Activated naive CD8-positive, alpha-beta T cell treated with anti-CD3 and anti-CD28 coated beads, Interleukin-2, amount 50 U/mL, for 24 hours (primary cell): ENCODE measurements at regions not wholly inside any gene's neighbourhood (a gene's known extent, or its start where the extent isn't known, plus 50 kb on each side); places are given as distances from the start of the nearest gene placed in this dataset.

Experiments
- ATAC-seq: fragments of 150-1000 bp; cut with Tn5 transposase; one replicate; pipeline ENCODE4 v1.10.0; 2021
- DNase-seq: peaks from one replicate; pipeline ENCODE4 v3.0.0; 2021
- H3K27ac Mint-ChIP-seq: one replicate; pipeline ENCODE4 v1.8.0; 2021; ENCODE audit warnings: mild to moderate bottlenecking, mixed read lengths
- H3K27me3 Mint-ChIP-seq: one replicate; pipeline ENCODE4 v1.8.0; 2021; ENCODE audit warnings: mixed read lengths
- H3K36me3 Mint-ChIP-seq: one replicate; pipeline ENCODE4 v1.8.0; 2021; ENCODE audit warnings: low read depth, mixed read lengths
- H3K4me1 Mint-ChIP-seq: one replicate; pipeline ENCODE4 v1.8.0; 2021; ENCODE audit warnings: mixed read lengths
- H3K4me3 Mint-ChIP-seq: one replicate; pipeline ENCODE4 v1.8.0; 2021; ENCODE audit warnings: mild to moderate bottlenecking, moderate library complexity, mixed read lengths
- H3K9me3 Mint-ChIP-seq: one replicate; pipeline ENCODE4 v1.8.0; 2021; ENCODE audit warnings: mixed read lengths

DNA sequence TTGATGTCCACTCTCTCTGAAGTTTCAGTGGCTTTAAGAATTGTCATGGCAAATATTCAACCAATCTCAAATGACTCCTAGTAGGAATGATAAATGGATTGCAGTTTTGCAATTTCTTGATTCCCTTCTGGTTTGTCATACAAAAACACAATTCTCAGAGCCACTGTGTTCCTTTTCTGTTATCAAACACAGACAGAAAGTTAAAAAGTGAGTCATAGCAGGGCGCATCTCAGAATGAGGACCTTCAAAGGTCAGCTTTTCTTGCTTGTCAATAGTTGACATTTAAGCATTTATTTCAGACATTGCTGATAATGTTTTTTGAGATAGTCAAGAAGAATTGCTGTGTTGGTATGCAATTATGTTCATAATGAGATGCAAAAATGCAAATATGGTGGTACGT, 405.9 kb downstream of the NR2F2 start:
- no peak overlapping the region for H3K4me3 Mint-ChIP-seq
- no peaks in the 10 kb centered on the region for H3K36me3 Mint-ChIP-seq
- DNase-seq = no peak
- peaks cover 3% of the 10 kb centered on the region for H3K9me3 Mint-ChIP-seq
- ATAC-seq = no peak
- H3K27ac Mint-ChIP-seq = no peak overlapping the region
- no peaks in the 10 kb centered on the region for H3K27me3 Mint-ChIP-seq
- H3K4me1 Mint-ChIP-seq = no peaks in the 10 kb centered on the region

DNA sequence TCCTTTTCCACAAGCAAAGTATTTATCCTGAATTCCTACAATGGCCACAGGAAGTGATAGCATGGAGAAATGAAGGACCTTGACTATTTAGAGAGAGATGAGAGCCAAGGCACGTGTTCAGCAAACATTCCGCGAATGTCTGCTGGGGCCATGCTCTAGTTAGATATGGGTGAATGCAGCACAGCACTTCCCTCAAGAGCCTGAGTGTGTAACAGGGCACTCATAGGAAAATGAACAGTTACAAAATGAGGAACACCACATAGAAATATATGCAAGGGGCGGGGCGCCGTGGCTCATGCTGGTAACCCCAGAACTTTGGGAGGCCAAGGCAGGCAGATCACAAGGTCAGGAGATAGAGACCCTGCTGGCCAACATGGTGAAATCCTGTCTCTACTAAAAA, 406.9 kb downstream of the NR2F2 start:
- H3K4me3 Mint-ChIP-seq = no peak overlapping the region
- ATAC-seq (no peak), DNase-seq (no peak)
- H3K4me1 Mint-ChIP-seq = no peaks in the 10 kb centered on the region
- H3K36me3 Mint-ChIP-seq = no peaks in the 10 kb centered on the region
- peaks cover 3% of the 10 kb centered on the region for H3K9me3 Mint-ChIP-seq
- no peaks in the 10 kb centered on the region for H3K27me3 Mint-ChIP-seq
- H3K27ac Mint-ChIP-seq = no peak overlapping the region

- Mint-ChIP-seq H3K27ac (no peak overlapping the region), H3K27me3 (no peaks in the 10 kb centered on the region), H3K4me1 (no peaks in the 10 kb centered on the region), H3K4me3 (no peak overlapping the region), H3K9me3 (no peaks in the 10 kb centered on the region), H3K36me3 (no peaks in the 10 kb centered on the region)
- ATAC-seq = no peak
- DNase-seq = no peak
Observed at GRCh38 chr15:96746665-96747064, 416.2 kb downstream of the NR2F2 start.

DNA sequence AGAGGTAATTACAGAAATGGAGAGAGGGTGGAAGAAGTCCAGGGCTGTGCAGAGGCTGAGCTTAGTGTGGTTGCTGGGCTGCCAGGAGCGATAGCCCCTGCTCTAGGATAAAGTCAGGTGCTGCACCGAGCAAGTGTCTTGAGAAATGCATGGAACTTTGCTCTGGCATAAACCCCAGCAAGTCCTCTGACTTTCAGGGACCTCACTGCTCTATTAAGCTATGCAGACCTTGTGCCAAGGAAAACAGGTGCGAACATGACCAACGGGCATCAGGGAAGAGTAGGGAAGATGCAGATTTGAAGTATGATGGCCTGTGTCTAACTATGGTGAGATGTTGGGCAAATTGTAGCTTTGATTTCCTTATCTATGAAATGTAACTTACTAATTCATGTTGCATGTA, 416.8 kb downstream of the NR2F2 start:
- DNase-seq = no peak
- ATAC-seq = no peak
- Mint-ChIP-seq H3K36me3 (no peaks in the 10 kb centered on the region), H3K9me3 (no peaks in the 10 kb centered on the region), H3K4me3 (no peak overlapping the region), H3K27me3 (no peaks in the 10 kb centered on the region), H3K4me1 (no peaks in the 10 kb centered on the region), H3K27ac (no peak overlapping the region)

DNA sequence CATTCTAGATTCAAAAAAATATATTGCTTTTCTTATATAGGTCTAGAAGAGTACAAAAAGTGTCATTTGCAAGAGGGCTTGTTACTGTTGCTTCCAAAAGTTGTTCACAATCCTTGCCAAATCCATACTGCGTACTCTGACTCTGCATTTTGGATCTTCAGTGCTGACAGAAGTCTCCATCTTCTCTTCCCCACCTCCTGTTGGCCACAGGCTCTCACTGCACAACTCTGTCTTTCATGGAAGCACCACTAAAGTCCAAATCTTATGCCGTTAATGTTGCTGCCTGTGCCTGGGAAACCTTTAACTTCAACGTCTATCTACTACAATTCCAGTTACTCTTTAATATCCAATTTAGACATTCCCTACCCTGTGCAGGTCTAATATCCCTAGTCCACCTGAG, 419.9 kb downstream of the NR2F2 start:
- DNase-seq (no peak), ATAC-seq (no peak)
- no peak overlapping the region for H3K27ac Mint-ChIP-seq
- no peaks in the 10 kb centered on the region for H3K36me3 Mint-ChIP-seq
- no peak overlapping the region for H3K4me3 Mint-ChIP-seq
- no peaks in the 10 kb centered on the region for H3K27me3 Mint-ChIP-seq
- no peaks in the 10 kb centered on the region for H3K4me1 Mint-ChIP-seq
- no peaks in the 10 kb centered on the region for H3K9me3 Mint-ChIP-seq

DNA sequence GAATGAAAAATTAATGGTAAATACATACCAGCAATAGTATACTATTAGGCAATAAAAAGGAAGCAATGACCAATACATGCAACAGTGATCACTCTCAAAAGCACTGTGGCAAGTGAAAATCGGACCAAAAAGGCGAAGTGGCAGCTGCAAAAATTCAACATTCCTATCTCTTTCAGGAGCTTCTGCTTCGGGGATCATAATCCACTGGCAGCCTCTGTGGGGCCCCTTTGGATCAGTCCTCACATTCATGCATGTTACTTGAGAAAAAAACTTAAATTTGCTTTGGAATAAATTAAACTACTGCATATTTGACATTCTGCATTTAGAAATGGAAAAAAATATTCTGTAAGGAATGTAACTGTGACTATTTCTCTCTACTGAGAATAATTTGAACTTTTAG, 425.6 kb downstream of the NR2F2 start:
- Mint-ChIP-seq H3K27me3 (no peaks in the 10 kb centered on the region), H3K9me3 (no peaks in the 10 kb centered on the region), H3K4me1 (no peaks in the 10 kb centered on the region), H3K36me3 (no peaks in the 10 kb centered on the region), H3K4me3 (no peak overlapping the region), H3K27ac (no peak overlapping the region)
- ATAC-seq = no peak
- DNase-seq = no peak

DNA sequence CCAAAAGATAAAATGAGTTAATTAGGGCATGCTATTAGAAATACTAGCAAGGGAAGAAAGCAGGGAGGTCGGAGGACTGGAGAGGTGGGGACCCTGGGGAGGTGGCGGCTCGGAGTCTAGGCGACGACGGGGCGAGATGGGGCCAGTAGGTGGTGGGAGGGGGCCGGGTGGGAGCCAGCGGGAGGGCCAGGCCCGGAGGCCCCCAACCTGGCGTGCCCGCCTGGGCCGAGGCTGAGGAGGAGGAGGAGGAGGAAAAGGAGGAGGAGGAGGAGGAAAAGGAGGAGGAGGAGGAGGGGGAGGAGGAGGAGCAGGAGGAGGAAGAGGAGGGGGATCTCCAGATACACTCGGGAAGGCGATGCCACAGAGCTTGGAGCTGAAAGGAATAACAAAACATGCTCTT, 426.2 kb downstream of the NR2F2 start:
- Mint-ChIP-seq H3K36me3 (no peaks in the 10 kb centered on the region), H3K27me3 (no peaks in the 10 kb centered on the region), H3K27ac (no peak overlapping the region), H3K9me3 (no peaks in the 10 kb centered on the region), H3K4me3 (no peak overlapping the region), H3K4me1 (no peaks in the 10 kb centered on the region)
- ATAC-seq (no peak), DNase-seq (no peak)

- Mint-ChIP-seq H3K36me3 (no peaks in the 10 kb centered on the region), H3K4me1 (no peaks in the 10 kb centered on the region), H3K9me3 (no peaks in the 10 kb centered on the region), H3K4me3 (no peak overlapping the region), H3K27ac (no peak overlapping the region), H3K27me3 (no peaks in the 10 kb centered on the region)
- ATAC-seq (no peak), DNase-seq (no peak)
Observed at GRCh38 chr15:96762566-96762965, 432.1 kb downstream of the NR2F2 start.

GRCh38 chr15:96764501-96764900, 434.0 kb downstream of the NR2F2 start:
- Mint-ChIP-seq H3K9me3 (no peaks in the 10 kb centered on the region), H3K27ac (no peak overlapping the region), H3K27me3 (no peaks in the 10 kb centered on the region), H3K4me3 (no peak overlapping the region), H3K4me1 (no peaks in the 10 kb centered on the region), H3K36me3 (no peaks in the 10 kb centered on the region)
- no peak for DNase-seq
- ATAC-seq = no peak

DNA sequence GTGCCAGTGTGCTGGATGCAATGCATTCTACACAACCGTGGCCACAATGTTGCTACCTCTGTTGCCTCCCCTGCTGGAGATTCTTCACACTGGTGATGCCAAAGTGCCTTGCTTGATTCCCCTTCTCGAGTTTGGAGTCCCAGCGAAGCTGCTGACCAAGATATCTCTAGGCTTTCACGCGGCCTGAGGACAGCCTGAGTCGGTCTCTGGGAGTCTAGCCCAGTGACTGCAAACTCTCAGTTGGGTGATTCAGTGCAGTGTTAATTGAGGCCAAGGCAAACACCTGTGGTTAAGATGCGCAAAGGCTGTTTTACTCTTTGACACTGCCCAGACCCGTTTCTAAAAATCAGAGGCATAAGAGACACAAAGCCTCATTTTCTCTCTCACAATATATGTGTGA, 434.4 kb downstream of the NR2F2 start:
- H3K36me3 Mint-ChIP-seq = no peaks in the 10 kb centered on the region
- H3K9me3 Mint-ChIP-seq = no peaks in the 10 kb centered on the region
- no peaks in the 10 kb centered on the region for H3K4me1 Mint-ChIP-seq
- H3K4me3 Mint-ChIP-seq = no peak overlapping the region
- no peak overlapping the region for H3K27ac Mint-ChIP-seq
- no peaks in the 10 kb centered on the region for H3K27me3 Mint-ChIP-seq
- no peak for DNase-seq
- no peak for ATAC-seq

- Mint-ChIP-seq H3K9me3 (no peaks in the 10 kb centered on the region), H3K27me3 (no peaks in the 10 kb centered on the region), H3K4me3 (no peak overlapping the region), H3K4me1 (no peaks in the 10 kb centered on the region), H3K36me3 (no peaks in the 10 kb centered on the region), H3K27ac (no peak overlapping the region)
- ATAC-seq (no peak), DNase-seq (no peak)
Observed at GRCh38 chr15:96766366-96766765, 435.9 kb downstream of the NR2F2 start.

- ATAC-seq = no peak
- no peaks in the 10 kb centered on the region for H3K36me3 Mint-ChIP-seq
- no peak overlapping the region for H3K27ac Mint-ChIP-seq
- H3K27me3 Mint-ChIP-seq = no peaks in the 10 kb centered on the region
- H3K4me1 Mint-ChIP-seq = no peaks in the 10 kb centered on the region
- H3K4me3 Mint-ChIP-seq = no peak overlapping the region
- no peak for DNase-seq
- H3K9me3 Mint-ChIP-seq = no peaks in the 10 kb centered on the region
Observed at GRCh38 chr15:96767703-96768434, 437.4 kb downstream of the NR2F2 start.

DNA sequence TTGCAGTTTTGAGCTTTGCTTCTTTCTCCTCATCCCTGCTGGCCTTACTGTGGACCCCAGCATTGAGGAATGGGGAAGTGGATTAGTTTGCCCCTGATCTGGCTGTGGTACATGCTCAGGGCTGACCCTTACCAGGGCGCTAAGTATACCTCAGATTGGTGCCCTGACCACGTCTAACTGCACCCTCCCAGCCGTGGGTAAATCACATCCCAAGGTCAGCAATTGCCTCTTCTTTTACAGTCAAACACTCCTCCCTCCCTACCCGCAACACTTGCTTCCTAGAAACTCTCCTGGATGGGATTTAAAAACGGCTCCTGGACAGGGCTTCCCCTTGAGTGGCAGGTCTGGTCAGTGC, 437.9 kb downstream of the NR2F2 start:
- no peak for DNase-seq
- no peaks in the 10 kb centered on the region for H3K9me3 Mint-ChIP-seq

GRCh38 chr15:96771035-96771434, 440.5 kb downstream of the NR2F2 start:
- H3K36me3 Mint-ChIP-seq = no peaks in the 10 kb centered on the region
- H3K27me3 Mint-ChIP-seq = no peaks in the 10 kb centered on the region
- no peak overlapping the region for H3K4me3 Mint-ChIP-seq
- H3K4me1 Mint-ChIP-seq = no peaks in the 10 kb centered on the region
- H3K27ac Mint-ChIP-seq = no peak overlapping the region
- DNase-seq = no peak
- no peak for ATAC-seq
- no peaks in the 10 kb centered on the region for H3K9me3 Mint-ChIP-seq

More for the DNA sequence above, 437.9 kb downstream of the NR2F2 start:
- no peak overlapping the region for H3K27ac Mint-ChIP-seq
- no peak overlapping the region for H3K4me3 Mint-ChIP-seq
- no peak for ATAC-seq
- no peaks in the 10 kb centered on the region for H3K36me3 Mint-ChIP-seq
- H3K27me3 Mint-ChIP-seq = no peaks in the 10 kb centered on the region
- no peaks in the 10 kb centered on the region for H3K4me1 Mint-ChIP-seq

GRCh38 chr15:96774216-96774615, 443.7 kb downstream of the NR2F2 start:
- Mint-ChIP-seq H3K4me3 (no peak overlapping the region), H3K4me1 (no peaks in the 10 kb centered on the region), H3K27me3 (no peaks in the 10 kb centered on the region), H3K9me3 (no peaks in the 10 kb centered on the region), H3K27ac (no peak overlapping the region), H3K36me3 (no peaks in the 10 kb centered on the region)
- no peak for DNase-seq
- ATAC-seq = no peak

DNA sequence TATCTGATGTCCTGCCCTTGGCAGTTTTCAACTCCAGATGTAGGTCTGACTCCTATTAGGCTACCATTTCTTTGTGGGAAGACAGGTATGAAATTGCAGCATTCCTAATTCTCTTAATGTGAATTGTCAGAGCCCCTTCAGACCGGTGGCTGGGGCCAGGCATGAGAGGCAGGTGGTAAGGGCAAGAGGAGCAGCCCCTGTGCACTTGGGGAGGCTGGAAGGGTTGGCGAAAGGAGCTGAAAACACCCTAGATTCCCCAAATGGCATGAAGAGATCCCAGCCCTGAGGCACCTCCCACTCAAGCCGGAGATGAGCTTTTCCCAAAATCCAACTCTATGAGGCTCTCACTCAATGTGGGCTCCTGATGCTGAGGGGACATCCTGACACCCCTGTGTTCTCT, 453.2 kb downstream of the NR2F2 start:
- DNase-seq (no peak), ATAC-seq (no peak)
- Mint-ChIP-seq H3K4me3 (no peak overlapping the region), H3K36me3 (no peaks in the 10 kb centered on the region), H3K27me3 (no peaks in the 10 kb centered on the region), H3K27ac (no peak overlapping the region), H3K4me1 (no peaks in the 10 kb centered on the region), H3K9me3 (peaks cover 5% of the 10 kb centered on the region)
